Neuron (in vitro differentiated cells): ENCODE measurements at regions not wholly inside any gene's neighbourhood (a gene's known extent, or its start where the extent isn't known, plus 50 kb on each side); places are given as distances from the start of the nearest gene placed in this dataset.

Experiments
- H2AFZ ChIP-seq: one replicate; pipeline ENCODE4 v1.6.1; 2013; ENCODE audit warnings: low read depth, mild to moderate bottlenecking, inconsistent platforms, low read length, moderate library complexity
- H3K27me3 ChIP-seq: one replicate; pipeline ENCODE4 v1.6.1; 2013; ENCODE audit warnings: low read length; ENCODE audit not compliant: insufficient read depth
- H3K36me3 ChIP-seq: one replicate; pipeline ENCODE4 v1.6.1; 2013; ENCODE audit warnings: low read length; ENCODE audit not compliant: insufficient read depth
- H3K4me1 ChIP-seq: one replicate; pipeline ENCODE4 v1.6.1; 2013; ENCODE audit warnings: low read length; ENCODE audit not compliant: insufficient read depth
- H3K4me3 ChIP-seq: 2 replicates; pipeline ENCODE4 v1.5.1; 2013; ENCODE audit warnings: mild to moderate bottlenecking, low read length, moderate library complexity
- H3K9me3 ChIP-seq: one replicate; pipeline ENCODE4 v1.6.1; 2013; ENCODE audit warnings: low read length

DNA sequence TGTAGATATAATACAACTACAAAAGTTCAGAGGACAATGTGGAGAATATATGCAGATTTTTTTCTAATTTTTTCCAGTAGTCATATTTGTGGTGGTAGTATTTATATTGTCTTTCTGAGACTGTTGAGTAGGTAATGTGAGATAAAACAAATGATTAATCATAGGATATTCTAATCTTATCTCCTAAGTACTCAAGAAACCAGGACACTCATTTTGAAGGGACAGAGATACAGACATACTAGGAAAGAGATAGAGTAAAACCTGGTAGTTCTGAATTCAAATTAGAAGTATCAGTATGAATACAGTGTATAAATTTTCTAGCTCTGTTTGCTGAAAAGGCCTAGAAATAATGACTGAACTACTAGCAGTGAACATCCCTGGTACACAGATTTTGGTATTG, 141.7 kb upstream of the ASIC2 start:
- H3K4me3 ChIP-seq, result no peak overlapping the region
- no peaks in the 10 kb centered on the region for H3K9me3 ChIP-seq
- H3K27me3 ChIP-seq, result no peaks in the 10 kb centered on the region
- no peaks in the 10 kb centered on the region for H3K4me1 ChIP-seq
- H2AFZ ChIP-seq, result no peak overlapping the region
- no peaks in the 10 kb centered on the region for H3K36me3 ChIP-seq

- H3K9me3 ChIP-seq, result no peaks in the 10 kb centered on the region
- H3K4me1 ChIP-seq, result no peaks in the 10 kb centered on the region
- H3K36me3 ChIP-seq, result no peaks in the 10 kb centered on the region
- no peak overlapping the region for H3K4me3 ChIP-seq
- H3K27me3 ChIP-seq, result no peaks in the 10 kb centered on the region
- H2AFZ ChIP-seq, result no peak overlapping the region
Observed at GRCh38 chr17:33435721-33436301, 142.7 kb upstream of the ASIC2 start.

GRCh38 chr17:33436321-33436720, 143.2 kb upstream of the ASIC2 start:
- H3K4me3 ChIP-seq, result no peak overlapping the region
- no peaks in the 10 kb centered on the region for H3K36me3 ChIP-seq
- no peak overlapping the region for H2AFZ ChIP-seq

GRCh38 chr17:33438139-33438538, 145.0 kb upstream of the ASIC2 start:
- no peaks in the 10 kb centered on the region for H3K9me3 ChIP-seq
- H3K36me3 ChIP-seq, result no peaks in the 10 kb centered on the region
- no peaks in the 10 kb centered on the region for H3K4me1 ChIP-seq
- no peaks in the 10 kb centered on the region for H3K27me3 ChIP-seq
- H3K4me3 ChIP-seq, result no peak overlapping the region
- no peak overlapping the region for H2AFZ ChIP-seq

More at GRCh38 chr17:33436321-33436720, 143.2 kb upstream of the ASIC2 start:
- Histone ChIP-seq H3K27me3 (no peaks in the 10 kb centered on the region), H3K4me1 (no peaks in the 10 kb centered on the region), H3K9me3 (no peaks in the 10 kb centered on the region)

DNA sequence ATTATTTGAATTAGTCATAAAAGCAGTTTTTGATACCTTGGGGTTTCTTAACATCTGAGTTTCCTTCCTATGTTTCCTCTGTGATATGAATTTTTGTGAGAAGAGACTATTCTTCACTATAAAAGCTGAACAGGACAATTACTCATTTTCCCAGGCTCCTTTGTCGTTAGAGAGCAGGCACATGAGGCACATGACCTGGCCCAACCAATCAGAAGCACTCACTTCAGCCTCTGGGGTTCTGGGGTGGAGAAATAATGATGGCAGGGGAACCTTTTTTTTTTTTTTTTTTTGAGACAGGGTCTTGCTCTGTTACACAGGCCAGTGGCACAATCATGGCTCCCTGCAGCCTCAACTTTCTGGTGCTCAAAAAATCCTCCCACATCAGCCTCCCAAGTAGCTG, 145.5 kb upstream of the ASIC2 start:
- Histone ChIP-seq H2AFZ (no peak overlapping the region), H3K9me3 (no peaks in the 10 kb centered on the region), H3K36me3 (no peaks in the 10 kb centered on the region), H3K4me1 (no peaks in the 10 kb centered on the region), H3K27me3 (no peaks in the 10 kb centered on the region), H3K4me3 (no peak overlapping the region)

DNA sequence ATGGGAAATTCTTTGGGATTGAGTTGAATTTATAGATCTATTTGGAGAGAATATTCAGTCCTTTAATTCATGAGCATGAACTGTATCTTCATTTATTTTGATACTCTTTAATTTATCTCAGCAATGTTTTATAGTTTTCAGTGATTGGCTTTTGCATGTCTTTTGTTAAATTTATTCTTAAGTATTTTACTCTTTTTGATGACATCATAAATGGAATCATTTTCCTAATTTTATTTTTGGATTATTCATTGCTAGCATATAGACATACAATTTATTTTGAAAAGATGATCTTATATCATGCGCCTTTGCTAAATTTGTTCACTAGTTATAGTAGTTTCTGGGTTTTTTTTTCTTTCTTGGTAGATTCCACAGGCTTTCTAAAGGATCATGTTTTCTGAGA, 149.2 kb upstream of the ASIC2 start:
- Histone ChIP-seq H3K4me3 (no peak overlapping the region), H2AFZ (no peak overlapping the region), H3K9me3 (no peaks in the 10 kb centered on the region), H3K27me3 (no peaks in the 10 kb centered on the region), H3K4me1 (no peaks in the 10 kb centered on the region), H3K36me3 (no peaks in the 10 kb centered on the region)

GRCh38 chr17:33444731-33445130, 151.6 kb upstream of the ASIC2 start:
- no peaks in the 10 kb centered on the region for H3K36me3 ChIP-seq
- H3K4me3 ChIP-seq, result no peak overlapping the region
- no peak overlapping the region for H2AFZ ChIP-seq
- H3K4me1 ChIP-seq, result no peaks in the 10 kb centered on the region
- H3K27me3 ChIP-seq, result no peaks in the 10 kb centered on the region
- H3K9me3 ChIP-seq, result no peaks in the 10 kb centered on the region

DNA sequence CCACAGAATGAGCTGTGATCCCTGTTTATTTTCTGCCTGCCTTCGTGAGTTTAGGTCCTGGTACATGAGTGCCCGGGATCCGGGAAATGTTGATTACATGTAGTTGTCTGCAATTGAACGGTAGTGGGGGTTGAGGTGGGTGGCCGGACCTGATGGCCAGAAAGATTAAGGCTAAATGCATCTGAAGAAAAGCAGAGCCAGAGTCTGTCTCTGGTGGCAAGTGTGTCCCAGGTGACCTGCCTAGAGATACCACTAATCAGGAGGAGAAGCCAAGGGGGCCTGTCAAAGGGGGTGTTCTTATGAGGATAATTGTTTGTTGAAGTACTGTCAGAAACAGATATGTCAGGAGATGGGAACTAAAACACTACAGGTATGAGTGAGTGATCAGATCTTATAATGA, 154.0 kb upstream of the ASIC2 start:
- no peaks in the 10 kb centered on the region for H3K36me3 ChIP-seq
- no peaks in the 10 kb centered on the region for H3K27me3 ChIP-seq
- H3K4me3 ChIP-seq, result no peak overlapping the region
- H3K9me3 ChIP-seq, result no peaks in the 10 kb centered on the region
- H2AFZ ChIP-seq, result no peak overlapping the region
- no peaks in the 10 kb centered on the region for H3K4me1 ChIP-seq

GRCh38 chr17:33451221-33451620, 158.1 kb upstream of the ASIC2 start:
- Histone ChIP-seq H3K4me3 (no peak overlapping the region), H3K36me3 (no peaks in the 10 kb centered on the region), H3K9me3 (no peaks in the 10 kb centered on the region), H3K27me3 (no peaks in the 10 kb centered on the region), H2AFZ (no peak overlapping the region), H3K4me1 (no peaks in the 10 kb centered on the region)

GRCh38 chr17:33457477-33457876, 164.4 kb upstream of the ASIC2 start:
- H3K4me1 ChIP-seq, result no peaks in the 10 kb centered on the region
- no peaks in the 10 kb centered on the region for H3K9me3 ChIP-seq
- no peaks in the 10 kb centered on the region for H3K36me3 ChIP-seq
- H3K27me3 ChIP-seq, result no peaks in the 10 kb centered on the region
- H2AFZ ChIP-seq, result no peak overlapping the region
- no peak overlapping the region for H3K4me3 ChIP-seq

DNA sequence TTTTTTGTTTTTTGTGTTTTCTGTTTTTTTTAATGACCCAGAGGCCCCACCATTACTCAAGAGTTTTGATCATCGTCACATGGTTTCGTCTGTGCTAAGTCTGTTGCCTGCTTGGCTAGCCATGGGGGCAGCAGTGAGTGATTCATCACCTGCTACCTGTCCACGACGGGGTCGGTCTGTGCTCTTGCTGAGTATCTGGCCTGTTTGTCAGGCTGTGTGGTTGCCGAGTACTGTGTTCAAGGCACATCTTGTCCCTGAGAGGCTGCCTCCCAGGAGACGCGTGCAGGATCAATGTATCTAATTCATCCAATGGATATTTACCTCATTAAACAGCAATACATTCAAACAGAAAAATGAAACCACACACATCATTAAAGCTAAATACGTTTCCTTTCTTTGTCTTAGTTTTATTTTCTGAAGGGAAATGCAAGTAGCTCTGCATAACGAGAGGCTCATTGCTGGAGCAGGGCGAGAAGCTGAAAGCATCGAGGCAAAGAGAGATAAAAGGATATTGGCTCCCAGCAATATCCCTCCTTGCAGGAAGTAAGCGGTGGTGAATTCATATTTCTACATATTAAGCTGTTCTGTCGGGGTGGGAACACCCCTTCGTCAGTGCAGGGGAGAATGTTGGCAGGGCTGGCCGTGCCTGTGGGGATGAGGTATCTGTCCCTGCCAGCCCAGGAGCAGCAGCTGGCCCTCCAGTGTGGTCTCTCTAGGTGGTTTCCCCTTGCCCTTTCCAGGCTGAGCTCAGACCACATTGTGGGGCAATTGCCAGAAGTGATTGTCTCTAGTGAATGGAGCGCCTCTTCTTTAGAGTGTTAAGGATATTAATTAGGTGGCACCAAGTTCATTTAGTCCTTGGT, 166.2 kb upstream of the ASIC2 start:
- no peaks in the 10 kb centered on the region for H3K4me1 ChIP-seq
- no peak overlapping the region for H3K4me3 ChIP-seq
- H3K36me3 ChIP-seq, result no peaks in the 10 kb centered on the region
- H3K27me3 ChIP-seq, result no peaks in the 10 kb centered on the region
- no peak overlapping the region for H2AFZ ChIP-seq
- no peaks in the 10 kb centered on the region for H3K9me3 ChIP-seq

DNA sequence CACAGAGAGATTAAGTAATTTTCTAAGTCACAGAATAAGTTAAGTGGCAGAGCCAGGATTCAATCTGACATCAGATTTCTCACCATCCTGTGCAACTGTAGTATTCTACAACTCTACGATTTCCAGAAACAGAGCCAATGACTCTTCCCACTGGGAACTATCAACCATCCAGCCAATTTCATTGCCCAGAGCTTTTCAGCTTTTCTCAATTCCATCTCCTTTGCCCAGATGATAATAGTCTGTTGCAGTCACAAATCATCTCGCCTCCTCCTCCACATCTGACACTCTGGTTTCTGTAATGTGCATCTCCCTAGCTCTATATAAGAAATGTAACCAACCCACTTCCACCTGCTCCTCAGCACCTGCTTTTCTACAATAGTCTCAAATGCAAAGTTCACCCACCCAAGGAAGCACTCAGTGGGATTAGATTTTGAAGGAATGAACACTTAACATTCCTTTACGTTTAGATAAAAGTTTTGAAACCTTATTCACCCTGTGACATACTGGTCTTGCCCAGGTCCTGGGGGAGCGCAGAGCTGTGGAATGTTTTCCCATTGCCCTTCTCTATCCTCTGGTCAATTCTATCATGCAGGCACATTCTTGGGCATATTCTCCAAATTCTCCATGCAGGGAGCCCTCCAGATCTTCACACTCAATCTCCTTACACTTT, 167.8 kb upstream of the ASIC2 start:
- Histone ChIP-seq H3K4me1 (no peaks in the 10 kb centered on the region), H3K9me3 (no peaks in the 10 kb centered on the region), H2AFZ (no peak overlapping the region), H3K36me3 (no peaks in the 10 kb centered on the region), H3K4me3 (no peak overlapping the region), H3K27me3 (no peaks in the 10 kb centered on the region)

- Histone ChIP-seq H3K4me1 (no peaks in the 10 kb centered on the region), H3K27me3 (no peaks in the 10 kb centered on the region), H3K4me3 (no peak overlapping the region), H2AFZ (no peak overlapping the region), H3K36me3 (no peaks in the 10 kb centered on the region), H3K9me3 (no peaks in the 10 kb centered on the region)
Observed at GRCh38 chr17:33463887-33464286, 170.8 kb upstream of the ASIC2 start.
